ENCODE measurements at regions not wholly inside any gene's neighbourhood (a gene's known extent, or its start where the extent isn't known, plus 50 kb on each side); places are given as distances from the start of the nearest gene placed in this dataset.
"Not testable (repeated sequence)": the region's sequence is repeated elsewhere in the genome, so short reads cannot be mapped to it uniquely, and the experiment has no call there.

- no peak for DNase-seq
These were observed 192.8 kb upstream of the ZNF521 start for GRCh38 chr18:25544546-25545287.

GRCh38 chr18:25538175-25538922 is 186.4 kb upstream of the ZNF521 start:
- no peak for DNase-seq

- DNase-seq: no peak
These were observed 183.5 kb upstream of the ZNF521 start for GRCh38 chr18:25535495-25535894.

- DNase-seq: no peak
These were observed 182.4 kb upstream of the ZNF521 start for GRCh38 chr18:25534401-25534800.

GRCh38 chr18:25533218-25533617 is 181.3 kb upstream of the ZNF521 start:
- peak in 1 of 2 experiments; percentile 2 for DNase-seq

GRCh38 chr18:25531207-25531606 is 179.2 kb upstream of the ZNF521 start:
- no peak for DNase-seq

- DNase-seq: not testable (repeated sequence)
These were observed 173.8 kb upstream of the ZNF521 start for GRCh38 chr18:25525789-25526188.

GRCh38 chr18:25518716-25519053 is 166.7 kb upstream of the ZNF521 start:
- no peak for DNase-seq

- DNase-seq: no peak
These were observed 166.1 kb upstream of the ZNF521 start for GRCh38 chr18:25517881-25518715.

GRCh38 chr18:25516747-25517498 is 165.0 kb upstream of the ZNF521 start:
- DNase-seq: no peak

GRCh38 chr18:25516121-25516520 is 164.2 kb upstream of the ZNF521 start:
- no peak for DNase-seq

GRCh38 chr18:25510096-25510495 is 158.1 kb upstream of the ZNF521 start:
- no peak for DNase-seq

GRCh38 chr18:25503567-25504081 is 151.7 kb upstream of the ZNF521 start:
- DNase-seq: peak; percentile 34 to 53

GRCh38 chr18:25497151-25497794 is 145.3 kb upstream of the ZNF521 start:
- DNase-seq: no peak

- DNase-seq: no peak
These were observed 144.6 kb upstream of the ZNF521 start for GRCh38 chr18:25496544-25496943.

GRCh38 chr18:25495606-25496005 is 143.6 kb upstream of the ZNF521 start:
- DNase-seq: no peak

GRCh38 chr18:25494888-25495287 is 142.9 kb upstream of the ZNF521 start:
- no peak for DNase-seq

- no peak for DNase-seq
These were observed 141.4 kb upstream of the ZNF521 start for GRCh38 chr18:25493401-25493800.

GRCh38 chr18:25490316-25490715 is 138.3 kb upstream of the ZNF521 start:
- no peak for DNase-seq

GRCh38 chr18:25473008-25473407 is 121.0 kb upstream of the ZNF521 start:
- DNase-seq: no peak

GRCh38 chr18:25470756-25471524 is 119.0 kb upstream of the ZNF521 start:
- not testable (repeated sequence) for DNase-seq
